Testis (tissue), 2 donors: ENCODE measurements at regions not wholly inside any gene's neighbourhood (a gene's known extent, or its start where the extent isn't known, plus 50 kb on each side); places are given as distances from the start of the nearest gene placed in this dataset.

ENCODE experiments used
- CTCF ChIP-seq, 3 experiments: fragments of 450-650 bp in 2 of 3; fragments of 200-600 bp in 1 of 3; sonication (generic) in 1 of 3; IDR thresholded peaks; one replicate each; pipeline ENCODE4 v1.5.1; 2016 to 2019; ENCODE audit warnings: antibody characterized with exemption in 3 of 3, mild to moderate bottlenecking in 2 of 3, moderate library complexity in 1 of 3
- POLR2A ChIP-seq: fragments of 450-650 bp; IDR thresholded peaks from one replicate; pipeline ENCODE4 v1.6.1; 2017; ENCODE audit warnings: antibody characterized with exemption, mild to moderate bottlenecking, moderate library complexity

- TF ChIP-seq CTCF (IDR thresholded peaks at IDR 0.05) = no peak
- no peak for TF ChIP-seq POLR2A
Observed at GRCh38 chr14:85400678-85401077, 129.3 kb upstream of the FLRT2 start.
